ENCODE measurements at regions not wholly inside any gene's neighbourhood (a gene's known extent, or its start where the extent isn't known, plus 50 kb on each side); places are given as distances from the start of the nearest gene placed in this dataset.

- Histone ChIP-seq H3K36me3 (replicated peaks; ENCODE audit: insufficient read depth, low read length) (no peaks in the 10 kb centered on the region), H3K9me2 (replicated peaks; ENCODE audit: insufficient read depth, low read length) (no peaks in the 10 kb centered on the region), H3K79me2 (ENCODE audit: low read length) (no peaks in the 10 kb centered on the region), H3K9ac (ENCODE audit: low read length) (no peak overlapping the region), H3K27ac (ENCODE audit: low read length) (no peak overlapping the region), H3K27me3 (replicated peaks; ENCODE audit: insufficient read depth, low read length) (no peaks in the 10 kb centered on the region), H2AFZ (ENCODE audit: low read length) (no peak overlapping the region), H3F3A (ENCODE audit: insufficient read depth, low read length) (no peaks in the 10 kb centered on the region), H4K20me1 (ENCODE audit: insufficient read depth, low read length) (no peaks in the 10 kb centered on the region), H3K9me3 (replicated peaks; ENCODE audit: insufficient read depth, low read length) (no peaks in the 10 kb centered on the region), H3K4me1 (ENCODE audit: low read length) (no peaks in the 10 kb centered on the region), H3K4me2 (ENCODE audit: low read depth, low read length) (no peak overlapping the region), H3K4me3 (ENCODE audit: low read length) (no peak overlapping the region)
- DNase-seq = no peak
- no peak for TF ChIP-seq CTCF (IDR thresholded peaks at IDR 0.05; ENCODE audit: low read length)
- no peak for TF ChIP-seq EZH2 (optimal IDR thresholded peaks at IDR 0.05; ENCODE audit: low read depth, low read length)
- no peak for TF ChIP-seq EZH2phosphoT487 (IDR thresholded peaks at IDR 0.05; ENCODE audit: low read length)
Measured at GRCh38 chrX:43474321-43474720, 181.8 kb upstream of the MAOA start.

GRCh38 chrX:43479070-43479469 is 177.0 kb upstream of the MAOA start:
- no peak overlapping the region for H3K9ac ChIP-seq (ENCODE audit: low read length)
- no peaks in the 10 kb centered on the region for H4K20me1 ChIP-seq (ENCODE audit: insufficient read depth, low read length)
- no peak overlapping the region for H2AFZ ChIP-seq (ENCODE audit: low read length)

GRCh38 chrX:43479850-43480249 is 176.2 kb upstream of the MAOA start:
- Histone ChIP-seq H3K4me3 (ENCODE audit: low read length) (no peak overlapping the region), H3F3A (ENCODE audit: insufficient read depth, low read length) (no peaks in the 10 kb centered on the region), H3K9ac (ENCODE audit: low read length) (no peak overlapping the region), H2AFZ (ENCODE audit: low read length) (no peak overlapping the region), H3K79me2 (ENCODE audit: low read length) (no peaks in the 10 kb centered on the region), H3K36me3 (replicated peaks; ENCODE audit: insufficient read depth, low read length) (no peaks in the 10 kb centered on the region), H3K27me3 (replicated peaks; ENCODE audit: insufficient read depth, low read length) (no peaks in the 10 kb centered on the region), H4K20me1 (ENCODE audit: insufficient read depth, low read length) (no peaks in the 10 kb centered on the region), H3K27ac (ENCODE audit: low read length) (no peak overlapping the region), H3K9me3 (replicated peaks; ENCODE audit: insufficient read depth, low read length) (no peaks in the 10 kb centered on the region), H3K4me2 (ENCODE audit: low read depth, low read length) (no peak overlapping the region), H3K4me1 (ENCODE audit: low read length) (no peaks in the 10 kb centered on the region), H3K9me2 (replicated peaks; ENCODE audit: insufficient read depth, low read length) (no peaks in the 10 kb centered on the region)
- TF ChIP-seq CTCF (IDR thresholded peaks at IDR 0.05; ENCODE audit: low read length) (no peak), EZH2phosphoT487 (IDR thresholded peaks at IDR 0.05; ENCODE audit: low read length) (no peak), EZH2 (optimal IDR thresholded peaks at IDR 0.05; ENCODE audit: low read depth, low read length) (no peak)
- DNase-seq = no peak

More at GRCh38 chrX:43479070-43479469, 177.0 kb upstream of the MAOA start:
- Histone ChIP-seq H3K9me2 (replicated peaks; ENCODE audit: insufficient read depth, low read length) (no peaks in the 10 kb centered on the region), H3K4me3 (ENCODE audit: low read length) (no peak overlapping the region), H3K4me2 (ENCODE audit: low read depth, low read length) (no peak overlapping the region), H3K27ac (ENCODE audit: low read length) (no peak overlapping the region), H3K79me2 (ENCODE audit: low read length) (no peaks in the 10 kb centered on the region), H3K9me3 (replicated peaks; ENCODE audit: insufficient read depth, low read length) (no peaks in the 10 kb centered on the region), H3K4me1 (ENCODE audit: low read length) (no peaks in the 10 kb centered on the region), H3K27me3 (replicated peaks; ENCODE audit: insufficient read depth, low read length) (no peaks in the 10 kb centered on the region), H3K36me3 (replicated peaks; ENCODE audit: insufficient read depth, low read length) (no peaks in the 10 kb centered on the region), H3F3A (ENCODE audit: insufficient read depth, low read length) (no peaks in the 10 kb centered on the region)
- TF ChIP-seq EZH2phosphoT487 (IDR thresholded peaks at IDR 0.05; ENCODE audit: low read length) (no peak), CTCF (IDR thresholded peaks at IDR 0.05; ENCODE audit: low read length) (no peak), EZH2 (optimal IDR thresholded peaks at IDR 0.05; ENCODE audit: low read depth, low read length) (no peak)
- DNase-seq = no peak
